IMR-90 (cell line): ENCODE measurements at regions not wholly inside any gene's neighbourhood (a gene's known extent, or its start where the extent isn't known, plus 50 kb on each side); places are given as distances from the start of the nearest gene placed in this dataset.

ENCODE experiments used
- ATAC-seq: fragments of 200-7000 bp; cut with Tn5 transposase; 2 replicates; pipeline ENCODE4 v1.9.1; 2020; ENCODE audit warnings: low read depth, mild to moderate bottlenecking, moderate library complexity
- BruUV-seq: library from RNA; stranded (reverse); fragments of 400-500 nt; replicated peaks from 2 replicates; lab custom pipeline; 2021; lab: Mats Ljungman, UMichigan
- CTCF ChIA-PET: fragments of 300-600 bp; formaldehyde crosslinking; extraction: SDS; loops from one replicate; lab custom pipeline; 2021; ENCODE audit warnings: antibody characterized with exemption; lab: Yijun Ruan, JAX
- POLR2A ChIA-PET: fragments of 300-600 bp; sonication (Branson Sonifier 250); formaldehyde crosslinking; loops from one replicate; lab custom pipeline; 2022; ENCODE audit warnings: antibody characterized with exemption; ENCODE audit not compliant: unreplicated experiment; lab: Charles Lee
- DNase-seq: peaks from one replicate; pipeline ENCODE4 v3.0.0; 2013
- H2AFZ ChIP-seq: replicated peaks from 2 replicates; pipeline ENCODE3; 2013; ENCODE audit warnings: low read length, mild to moderate bottlenecking; ENCODE audit not compliant: poor library complexity
- H2AK5ac ChIP-seq: 2 replicates; pipeline ENCODE4 v1.6.1; 2013; ENCODE audit warnings: low read depth, low read length, inconsistent platforms
- H2AK9ac ChIP-seq: replicated peaks from 2 replicates; pipeline ENCODE3; 2013; ENCODE audit warnings: mild to moderate bottlenecking, low read depth, low read length, moderate library complexity; ENCODE audit not compliant: poor library complexity
- H2BK120ac ChIP-seq: 2 replicates; pipeline ENCODE4 v1.6.1; 2013; ENCODE audit warnings: low read depth, low read length, inconsistent platforms
- H2BK15ac ChIP-seq: 3 replicates; pipeline ENCODE4 v1.6.1; 2013; ENCODE audit warnings: low read depth, low read length, inconsistent platforms
- H2BK20ac ChIP-seq: 2 replicates; pipeline ENCODE4 v1.6.1; 2013; ENCODE audit warnings: low read depth, mild to moderate bottlenecking, inconsistent platforms, low read length, moderate library complexity
- H2BK5ac ChIP-seq: 2 replicates; pipeline ENCODE4 v1.6.1; 2013; ENCODE audit warnings: mild to moderate bottlenecking, low read depth, low read length, inconsistent platforms; ENCODE audit not compliant: poor library complexity, severe bottlenecking
- H3K14ac ChIP-seq: replicated peaks from 2 replicates; pipeline ENCODE4 v1.6.1; 2013; ENCODE audit warnings: low read depth, low read length, inconsistent platforms
- H3K18ac ChIP-seq: 2 replicates; pipeline ENCODE4 v1.6.1; 2013; ENCODE audit warnings: low read depth, low read length, control low read depth
- H3K23ac ChIP-seq: 2 replicates; pipeline ENCODE4 v1.6.1; 2013; ENCODE audit warnings: low read depth, low read length, inconsistent platforms
- H3K27ac ChIP-seq: 2 replicates; pipeline ENCODE4 v1.5.1; 2013; ENCODE audit warnings: mild to moderate bottlenecking, control low read depth, low read length; ENCODE audit not compliant: insufficient read depth
- H3K27me3 ChIP-seq: 2 replicates; pipeline ENCODE4 v1.6.1; 2013; ENCODE audit warnings: low read length; ENCODE audit not compliant: control insufficient read depth, insufficient read depth
- H3K36me3 ChIP-seq: 2 replicates; pipeline ENCODE4 v1.6.1; 2013; ENCODE audit warnings: low read length, mixed read lengths; ENCODE audit not compliant: control insufficient read depth, insufficient read depth
- H3K4ac ChIP-seq: 2 replicates; pipeline ENCODE4 v1.6.1; 2013; ENCODE audit warnings: low read depth, low read length, inconsistent platforms
- H3K4me1 ChIP-seq: 2 replicates; pipeline ENCODE4 v1.6.1; 2013; ENCODE audit warnings: low read length, mixed read lengths; ENCODE audit not compliant: control insufficient read depth, insufficient read depth
- H3K4me2 ChIP-seq: 2 replicates; pipeline ENCODE4 v1.6.1; 2013; ENCODE audit warnings: low read depth, mild to moderate bottlenecking, control low read depth, low read length, moderate library complexity
- H3K4me3 ChIP-seq: 2 replicates; pipeline ENCODE4 v1.5.1; 2013; ENCODE audit warnings: low read depth, mild to moderate bottlenecking, control low read depth, low read length, moderate library complexity; ENCODE audit not compliant: insufficient read depth
- H3K56ac ChIP-seq: 2 replicates; pipeline ENCODE4 v1.6.1; 2013; ENCODE audit warnings: low read length, inconsistent platforms; ENCODE audit not compliant: insufficient read depth; ENCODE audit errors: extremely low read depth
- H3K79me1 ChIP-seq, 2 experiments: 2 replicates each; pipeline ENCODE4 v1.6.1; 2013; ENCODE audit warnings: low read length in 2 of 2, inconsistent platforms in 1 of 2, low read depth in 1 of 2
- H3K9ac ChIP-seq: 2 replicates; pipeline ENCODE4 v1.6.1; 2013; ENCODE audit warnings: low read depth, low read length, control low read depth
- H3K9me1 ChIP-seq: 2 replicates; pipeline ENCODE4 v1.6.1; 2013; ENCODE audit warnings: low read length, inconsistent platforms; ENCODE audit not compliant: insufficient read depth
- H3K9me3 ChIP-seq: 2 replicates; pipeline ENCODE4 v1.6.1; 2013; ENCODE audit warnings: low read length; ENCODE audit not compliant: control insufficient read depth, insufficient read depth
- H4K20me1 ChIP-seq: 2 replicates; pipeline ENCODE4 v1.6.1; 2013; ENCODE audit warnings: low read length, inconsistent platforms; ENCODE audit not compliant: insufficient read depth
- H4K5ac ChIP-seq: 2 replicates; pipeline ENCODE4 v1.6.1; 2013; ENCODE audit warnings: mild to moderate bottlenecking, low read depth, low read length, control low read depth
- H4K8ac ChIP-seq, 2 experiments: 2 replicates each; pipeline ENCODE4 v1.6.1; 2013; ENCODE audit warnings: low read depth in 2 of 2, low read length in 2 of 2, control low read depth in 1 of 2, inconsistent platforms in 1 of 2
- H4K91ac ChIP-seq: 2 replicates; pipeline ENCODE4 v1.6.1; 2013; ENCODE audit warnings: low read depth, low read length, inconsistent platforms; ENCODE audit not compliant: insufficient read depth
- MXI1 ChIP-seq: IDR thresholded peaks from 2 replicates; pipeline ENCODE4 v1.6.1; 2012; ENCODE audit warnings: low read depth, mild to moderate bottlenecking, low read length, moderate library complexity, borderline replicate concordance
- NFE2L2 ChIP-seq: fragments of 150-350 bp; IDR thresholded peaks from 2 replicates; pipeline ENCODE4 v1.6.1; 2016; ENCODE audit warnings: low read depth, mild to moderate bottlenecking, low read length
- WGBS, 2 experiments: methylation state at CpG; one replicate each; pipeline versions ENCODE4 v1.1.5 to v1.1.7; 2013; ENCODE audit warnings: missing lambda C conversion rate in 2 of 2; ENCODE audit not compliant: insufficient read length in 1 of 2; ENCODE audit errors: extremely low coverage in 2 of 2; 5-methylcytosine and 5-hydroxymethylcytosine counted together
- dilution Hi-C: fragments of 300-500 bp; cut with HindIII; formaldehyde crosslinking; loops from one replicate; pipeline ENCODE4 v1.14.3; 2018; ENCODE audit warnings: low sequenced_read_pairs; ENCODE audit not compliant: unreplicated experiment
- in situ Hi-C: fragments of 300-500 bp; cut with MboI; formaldehyde crosslinking; loops from 3 replicates; pipeline ENCODE4 v1.14.3; 2019; ENCODE audit warnings: low sequenced_read_pairs, inconsistent platforms, mixed read lengths
- intact Hi-C: fragments of 100-400 bp; cut with micrococcal nuclease; formaldehyde crosslinking; loops from 2 replicates; pipeline ENCODE4 v1.10.0; 2022

- TF ChIP-seq MXI1: no peak
- TF ChIP-seq NFE2L2: no peak
- in situ Hi-C loops: no loop called here
- dilution Hi-C loops: no loop called here
- Histone ChIP-seq H3K23ac (no peak overlapping the region), H4K20me1 (no peaks in the 10 kb centered on the region), H3K56ac (no peak overlapping the region), H3K4me1 (no peaks in the 10 kb centered on the region), H4K8ac (no peak overlapping the region), H2BK120ac (no peak overlapping the region), H2AFZ (no peak overlapping the region), H3K9me3 (peaks cover 3% of the 10 kb centered on the region; the same call in 1 of the 2 replicates), H4K5ac (no peak overlapping the region), H3K27ac (no peak overlapping the region), H2BK20ac (no peak overlapping the region), H3K14ac (no peak overlapping the region), H3K4me2 (no peak overlapping the region), H3K4me3 (no peak overlapping the region), H2BK15ac (no peak overlapping the region), H3K9ac (no peak overlapping the region), H3K4ac (no peak overlapping the region), H4K91ac (no peak overlapping the region), H3K27me3 (no peaks in the 10 kb centered on the region), H3K18ac (no peak overlapping the region), H3K36me3 (no peaks in the 10 kb centered on the region), H2AK9ac (no peak overlapping the region), H2AK5ac (no peak overlapping the region), H3K79me1 (no peaks in the 10 kb centered on the region), H2BK5ac (no peak overlapping the region), H3K9me1 (no peaks in the 10 kb centered on the region)
- DNase-seq (no peak), ATAC-seq (no peak)
- intact Hi-C loops: no loop called here
- no CpG with 5 or more reads among the region's 6 CpGs for WGBS, 2 experiments
- ChIA-PET CTCF (no interaction called here), POLR2A (no interaction called here)
- BruUV-seq: no TSS peak
These were observed 196.7 kb downstream of the TFAP2B start for GRCh38 chr6:51015394-51015793.
